SU-DHL-6 (cell line): ENCODE measurements at regions not wholly inside any gene's neighbourhood (a gene's known extent, or its start where the extent isn't known, plus 50 kb on each side); places are given as distances from the start of the nearest gene placed in this dataset.

Experiments
- EZH2phosphoT487 ChIP-seq: fragments of 200-600 bp; sonication (generic), shearing (Covaris generic); conservative IDR thresholded peaks from 2 replicates; pipeline ENCODE4 v1.6.1; 2018; ENCODE audit warnings: mild to moderate bottlenecking, antibody characterized with exemption, low read length, moderate library complexity, mixed read lengths
- TF ChIP-seq, protein P1 (sequence below): fragments of 200-600 bp; sonication (generic); IDR thresholded peaks from one replicate; pipeline ENCODE4 v1.5.1; 2017; ENCODE audit warnings: antibody characterized with exemption, mild to moderate bottlenecking, low read length, moderate library complexity; ENCODE audit not compliant: insufficient read depth, poor library complexity, severe bottlenecking

- TF ChIP-seq, protein P1, sequence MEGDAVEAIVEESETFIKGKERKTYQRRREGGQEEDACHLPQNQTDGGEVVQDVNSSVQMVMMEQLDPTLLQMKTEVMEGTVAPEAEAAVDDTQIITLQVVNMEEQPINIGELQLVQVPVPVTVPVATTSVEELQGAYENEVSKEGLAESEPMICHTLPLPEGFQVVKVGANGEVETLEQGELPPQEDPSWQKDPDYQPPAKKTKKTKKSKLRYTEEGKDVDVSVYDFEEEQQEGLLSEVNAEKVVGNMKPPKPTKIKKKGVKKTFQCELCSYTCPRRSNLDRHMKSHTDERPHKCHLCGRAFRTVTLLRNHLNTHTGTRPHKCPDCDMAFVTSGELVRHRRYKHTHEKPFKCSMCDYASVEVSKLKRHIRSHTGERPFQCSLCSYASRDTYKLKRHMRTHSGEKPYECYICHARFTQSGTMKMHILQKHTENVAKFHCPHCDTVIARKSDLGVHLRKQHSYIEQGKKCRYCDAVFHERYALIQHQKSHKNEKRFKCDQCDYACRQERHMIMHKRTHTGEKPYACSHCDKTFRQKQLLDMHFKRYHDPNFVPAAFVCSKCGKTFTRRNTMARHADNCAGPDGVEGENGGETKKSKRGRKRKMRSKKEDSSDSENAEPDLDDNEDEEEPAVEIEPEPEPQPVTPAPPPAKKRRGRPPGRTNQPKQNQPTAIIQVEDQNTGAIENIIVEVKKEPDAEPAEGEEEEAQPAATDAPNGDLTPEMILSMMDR, result no peak
- no peak for TF ChIP-seq EZH2phosphoT487
Measured at GRCh38 chr12:83642205-83642604, 955.5 kb downstream of the TMTC2 start.
